Right cardiac atrium (tissue), 5 donors: ENCODE measurements at regions not wholly inside any gene's neighbourhood (a gene's known extent, or its start where the extent isn't known, plus 50 kb on each side); places are given as distances from the start of the nearest gene placed in this dataset.
A peak's percentile ranks its signal among the peaks of the same experiment; 100 is the strongest.

ENCODE experiments used
- ATAC-seq, 2 donors: fragments of 200-7000 bp; cut with Tn5 transposase; one replicate each; pipeline versions ENCODE4 v1.8.0 to v1.9.1; 2020; ENCODE audit warnings: moderate library complexity in 2 of 2, mild to moderate bottlenecking in 1 of 2
- DNase-seq, 3 donors: peaks; one replicate each; pipeline ENCODE4 v3.0.0-alpha.2; 2020
- H3K27ac ChIP-seq: one replicate; pipeline ENCODE4 v1.5.1; 2013; ENCODE audit warnings: mild to moderate bottlenecking, low read length, control low read depth, moderate library complexity
- H3K27me3 ChIP-seq: one replicate; pipeline ENCODE4 v1.6.1; 2013; ENCODE audit not compliant: control insufficient read depth, insufficient read depth
- H3K4me1 ChIP-seq: one replicate; pipeline ENCODE4 v1.6.1; 2013; ENCODE audit warnings: low read length; ENCODE audit not compliant: control insufficient read depth, insufficient read depth
- H3K4me3 ChIP-seq: one replicate; pipeline ENCODE4 v1.5.1; 2013; ENCODE audit warnings: low read length, control low read depth
- H3K9me3 ChIP-seq: one replicate; pipeline ENCODE4 v1.6.1; 2013; ENCODE audit warnings: low read length; ENCODE audit not compliant: control insufficient read depth
- WGBS: extraction: QIAGEN DNeasy Blood & Tissue Kit; methylation state at CpG from one replicate; pipeline ENCODE4 v1.1.7; 2013; 5-methylcytosine and 5-hydroxymethylcytosine counted together
- intact Hi-C, 4 donors: fragments of 100-400 bp; cut with DNase I; formaldehyde crosslinking; loops; one replicate each; pipeline versions ENCODE4 v1.11.0 to v1.14.0; 2022 to 2023
- donor health status: healthy with polysubstance abuse.
- donor health status: DM: no; HTN: yes; CAD: no.
- donor health status: DM: no; HTN: no; CAD: no.
- donor health status: DM: no; HTN: yes; CAD: no; lungs with severe emphysema.
- donor health status: DM: yes; HTN: yes; CAD: no.

- intact Hi-C loops = no loop called here
- Histone ChIP-seq H3K9me3 (peaks cover 10% of the 10 kb centered on the region), H3K4me1 (no peaks in the 10 kb centered on the region), H3K4me3 (no peak overlapping the region), H3K27me3 (no peaks in the 10 kb centered on the region), H3K27ac (no peak overlapping the region)
- DNase-seq = no peak
- 74% methylated on average over 3 of the region's 3 CpGs for WGBS
- no peak for ATAC-seq
Observed at GRCh38 chr5:20276061-20276958, 288.3 kb upstream of the CDH18 start.

- intact Hi-C loops = no loop called here
- 84% methylated on average over 2 of the region's 2 CpGs for WGBS
- ATAC-seq = no peak
- DNase-seq = no peak
- H3K27me3 ChIP-seq = no peaks in the 10 kb centered on the region
- no peak overlapping the region for H3K27ac ChIP-seq
- no peaks in the 10 kb centered on the region for H3K4me1 ChIP-seq
- H3K4me3 ChIP-seq = no peak overlapping the region
- H3K9me3 ChIP-seq = peaks cover 2% of the 10 kb centered on the region
Observed at GRCh38 chr5:20266066-20266465, 278.1 kb upstream of the CDH18 start.

- no peaks in the 10 kb centered on the region for H3K4me1 ChIP-seq
- H3K27me3 ChIP-seq = no peaks in the 10 kb centered on the region
- no peak for ATAC-seq
- no peak for DNase-seq
- no peaks in the 10 kb centered on the region for H3K9me3 ChIP-seq
- H3K27ac ChIP-seq = no peak overlapping the region
- WGBS = 80% methylated on average over 3 of the region's 3 CpGs
- H3K4me3 ChIP-seq = no peak overlapping the region
- intact Hi-C loops = no loop called here
Observed at GRCh38 chr5:20262896-20263295, 274.9 kb upstream of the CDH18 start.

- Histone ChIP-seq H3K9me3 (no peaks in the 10 kb centered on the region), H3K4me3 (no peak overlapping the region), H3K27me3 (no peaks in the 10 kb centered on the region), H3K4me1 (no peaks in the 10 kb centered on the region), H3K27ac (no peak overlapping the region)
- intact Hi-C loops = no loop called here
- ATAC-seq = no peak
- DNase-seq = no peak
- WGBS = 92% methylated on average over 4 of the region's 4 CpGs
Observed at GRCh38 chr5:20254748-20255147, 266.7 kb upstream of the CDH18 start.

GRCh38 chr5:20248118-20248517 lies 260.1 kb upstream of the CDH18 start:
- ATAC-seq (no peak), DNase-seq (no peak)
- no peak overlapping the region for H3K4me3 ChIP-seq
- 14% methylated on average over 1 of the region's 1 CpG for WGBS
- H3K27ac ChIP-seq = no peak overlapping the region
- no peaks in the 10 kb centered on the region for H3K4me1 ChIP-seq
- H3K27me3 ChIP-seq = no peaks in the 10 kb centered on the region
- intact Hi-C loops = no loop called here
- no peaks in the 10 kb centered on the region for H3K9me3 ChIP-seq

- H3K4me1 ChIP-seq = no peaks in the 10 kb centered on the region
- H3K27me3 ChIP-seq = no peaks in the 10 kb centered on the region
- no peak for ATAC-seq
- DNase-seq = no peak
- no peak overlapping the region for H3K27ac ChIP-seq
- WGBS = 67% methylated on average over 2 of the region's 2 CpGs
- H3K4me3 ChIP-seq = no peak overlapping the region
- intact Hi-C loops = no loop called here
- H3K9me3 ChIP-seq = no peaks in the 10 kb centered on the region
Observed at GRCh38 chr5:20245432-20245974, 257.5 kb upstream of the CDH18 start.

GRCh38 chr5:20241351-20241750 lies 253.4 kb upstream of the CDH18 start:
- Histone ChIP-seq H3K4me3 (no peak overlapping the region), H3K27me3 (no peaks in the 10 kb centered on the region), H3K27ac (no peak overlapping the region), H3K4me1 (no peaks in the 10 kb centered on the region), H3K9me3 (no peaks in the 10 kb centered on the region)
- WGBS = 88% methylated on average over 10 of the region's 10 CpGs
- intact Hi-C loops = no loop called here
- DNase-seq (no peak), ATAC-seq (no peak)

- DNase-seq (peak in 1 of 3 donors; percentile 13), ATAC-seq (no peak)
- no peak overlapping the region for H3K27ac ChIP-seq
- 75% methylated on average over 7 of the region's 7 CpGs for WGBS
- intact Hi-C loops = no loop called here
- peaks cover 2% of the 10 kb centered on the region for H3K9me3 ChIP-seq
- no peak overlapping the region for H3K4me3 ChIP-seq
- H3K4me1 ChIP-seq = no peaks in the 10 kb centered on the region
- no peaks in the 10 kb centered on the region for H3K27me3 ChIP-seq
Observed at GRCh38 chr5:20231040-20231439, 243.0 kb upstream of the CDH18 start.

- Histone ChIP-seq H3K4me3 (no peak overlapping the region), H3K27ac (no peak overlapping the region), H3K4me1 (no peaks in the 10 kb centered on the region), H3K27me3 (no peaks in the 10 kb centered on the region), H3K9me3 (peaks cover 2% of the 10 kb centered on the region)
- 79% methylated on average over 1 of the region's 1 CpG for WGBS
- no peak for DNase-seq
- no peak for ATAC-seq
- intact Hi-C loops = no loop called here
Observed at GRCh38 chr5:20230010-20230409, 242.0 kb upstream of the CDH18 start.

- Histone ChIP-seq H3K4me3 (no peak overlapping the region), H3K9me3 (peaks cover 2% of the 10 kb centered on the region), H3K27me3 (no peaks in the 10 kb centered on the region), H3K4me1 (no peaks in the 10 kb centered on the region), H3K27ac (no peak overlapping the region)
- intact Hi-C loops = no loop called here
- WGBS = 51% methylated on average over 2 of the region's 2 CpGs
- ATAC-seq = no peak
- no peak for DNase-seq
Observed at GRCh38 chr5:20229303-20230005, 241.5 kb upstream of the CDH18 start.

GRCh38 chr5:20224966-20225365 lies 237.0 kb upstream of the CDH18 start:
- Histone ChIP-seq H3K4me3 (no peak overlapping the region), H3K9me3 (no peaks in the 10 kb centered on the region), H3K4me1 (no peaks in the 10 kb centered on the region), H3K27me3 (no peaks in the 10 kb centered on the region), H3K27ac (no peak overlapping the region)
- DNase-seq = no peak
- ATAC-seq = no peak
- intact Hi-C loops = no loop called here
- WGBS = 59% methylated on average over 2 of the region's 2 CpGs
